Panc1 (cell line): ENCODE measurements at regions not wholly inside any gene's neighbourhood (a gene's known extent, or its start where the extent isn't known, plus 50 kb on each side); places are given as distances from the start of the nearest gene placed in this dataset.
"Not testable (repeated sequence)": the region's sequence is repeated elsewhere in the genome, so short reads cannot be mapped to it uniquely, and the experiment has no call there.

ENCODE experiments used
- TCF7L2 ChIP-seq: IDR thresholded peaks from 2 replicates; pipeline ENCODE4 v1.6.1; 2011; ENCODE audit warnings: mild to moderate bottlenecking, low read depth, low read length, inconsistent platforms
- TF ChIP-seq, protein P1 (sequence below): fragments of 450-650 bp; IDR thresholded peaks from 2 replicates; pipeline ENCODE4 v1.5.1; 2017; ENCODE audit warnings: mild to moderate bottlenecking

DNA sequence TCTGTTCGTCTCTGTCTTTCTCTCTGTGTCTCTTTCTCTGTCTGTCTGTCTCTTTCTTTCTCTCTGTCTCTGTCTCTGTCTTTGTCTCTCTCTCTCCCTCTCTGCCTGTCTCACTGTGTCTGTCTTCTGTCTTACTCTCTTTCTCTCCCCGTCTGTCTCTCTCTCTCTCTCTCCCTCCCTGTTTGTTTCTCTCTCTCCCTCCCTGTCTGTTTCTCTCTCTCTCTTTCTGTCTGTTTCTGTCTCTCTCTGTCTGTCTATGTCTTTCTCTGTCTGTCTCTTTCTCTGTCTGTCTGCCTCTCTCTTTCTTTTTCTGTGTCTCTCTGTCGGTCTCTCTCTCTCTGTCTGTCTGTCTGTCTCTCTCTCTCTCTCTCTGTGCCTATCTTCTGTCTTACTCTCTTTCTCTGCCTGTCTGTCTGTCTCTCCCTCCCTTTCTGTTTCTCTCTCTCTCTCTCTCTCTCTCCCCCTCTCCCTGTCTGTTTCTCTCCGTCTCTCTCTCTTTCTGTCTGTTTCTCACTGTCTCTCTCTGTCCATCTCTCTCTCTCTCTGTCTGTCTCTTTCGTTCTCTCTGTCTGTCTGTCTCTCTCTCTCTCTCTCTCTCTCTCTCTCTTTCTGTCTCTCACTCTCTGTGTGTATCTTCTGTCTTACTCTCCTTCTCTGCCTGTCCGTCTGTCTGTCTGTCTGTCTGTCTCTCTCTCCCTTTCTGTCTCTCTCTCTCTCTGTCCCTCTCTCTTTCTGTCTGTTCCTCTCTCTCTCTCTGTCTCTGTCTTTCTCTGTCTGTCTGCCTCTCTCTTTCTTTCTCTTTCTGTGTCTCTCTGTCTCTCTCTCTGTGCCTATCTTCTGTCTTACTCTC is 2065.9 kb upstream of the TPTE start:
- TF ChIP-seq, protein P1, sequence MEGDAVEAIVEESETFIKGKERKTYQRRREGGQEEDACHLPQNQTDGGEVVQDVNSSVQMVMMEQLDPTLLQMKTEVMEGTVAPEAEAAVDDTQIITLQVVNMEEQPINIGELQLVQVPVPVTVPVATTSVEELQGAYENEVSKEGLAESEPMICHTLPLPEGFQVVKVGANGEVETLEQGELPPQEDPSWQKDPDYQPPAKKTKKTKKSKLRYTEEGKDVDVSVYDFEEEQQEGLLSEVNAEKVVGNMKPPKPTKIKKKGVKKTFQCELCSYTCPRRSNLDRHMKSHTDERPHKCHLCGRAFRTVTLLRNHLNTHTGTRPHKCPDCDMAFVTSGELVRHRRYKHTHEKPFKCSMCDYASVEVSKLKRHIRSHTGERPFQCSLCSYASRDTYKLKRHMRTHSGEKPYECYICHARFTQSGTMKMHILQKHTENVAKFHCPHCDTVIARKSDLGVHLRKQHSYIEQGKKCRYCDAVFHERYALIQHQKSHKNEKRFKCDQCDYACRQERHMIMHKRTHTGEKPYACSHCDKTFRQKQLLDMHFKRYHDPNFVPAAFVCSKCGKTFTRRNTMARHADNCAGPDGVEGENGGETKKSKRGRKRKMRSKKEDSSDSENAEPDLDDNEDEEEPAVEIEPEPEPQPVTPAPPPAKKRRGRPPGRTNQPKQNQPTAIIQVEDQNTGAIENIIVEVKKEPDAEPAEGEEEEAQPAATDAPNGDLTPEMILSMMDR = not testable (repeated sequence)
- TF ChIP-seq TCF7L2 = not testable (repeated sequence)
